Esophagus squamous epithelium (tissue), 4 donors: ENCODE measurements at regions not wholly inside any gene's neighbourhood (a gene's known extent, or its start where the extent isn't known, plus 50 kb on each side); places are given as distances from the start of the nearest gene placed in this dataset.
"Not testable (repeated sequence)": the region's sequence is repeated elsewhere in the genome, so short reads cannot be mapped to it uniquely, and the experiment has no call there.

ENCODE experiments used
- POLR2A ChIP-seq, 4 donors: fragments of 450-650 bp; IDR thresholded peaks; one replicate each; pipeline ENCODE4 v1.6.1; 2017; ENCODE audit warnings: antibody characterized with exemption in 4 of 4, mild to moderate bottlenecking in 4 of 4, moderate library complexity in 3 of 4
- TF ChIP-seq, protein P1 (sequence below), 6 experiments: fragments of 450-650 bp in 4 of 6; fragments of 200-600 bp in 2 of 6; sonication (generic) in 2 of 6; IDR thresholded peaks; one replicate each; pipeline ENCODE4 v1.5.1; 2016 to 2019; ENCODE audit warnings: antibody characterized with exemption in 6 of 6, mild to moderate bottlenecking in 4 of 6, moderate library complexity in 4 of 6

DNA sequence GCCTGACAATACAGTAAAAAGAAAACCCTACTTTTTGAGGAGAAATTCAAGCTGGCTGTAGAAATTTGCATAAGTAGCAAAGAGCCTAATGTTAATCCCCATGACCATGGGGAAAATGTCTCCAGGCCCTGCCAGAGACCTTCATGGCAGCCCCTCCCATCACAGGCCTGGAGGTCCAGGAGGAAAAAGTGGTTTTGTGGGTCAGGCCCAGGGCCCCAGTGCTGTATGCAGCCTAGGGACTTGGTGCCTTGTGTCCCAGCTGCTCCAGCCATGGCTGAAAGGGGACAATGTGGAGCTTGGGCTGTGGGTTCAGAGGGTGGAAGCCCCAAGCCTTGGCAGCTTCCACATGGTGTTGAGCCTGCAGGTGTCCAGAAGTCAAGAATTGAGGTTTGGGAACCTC is 813.2 kb downstream of the TMTC2 start:
- TF ChIP-seq, protein P1, sequence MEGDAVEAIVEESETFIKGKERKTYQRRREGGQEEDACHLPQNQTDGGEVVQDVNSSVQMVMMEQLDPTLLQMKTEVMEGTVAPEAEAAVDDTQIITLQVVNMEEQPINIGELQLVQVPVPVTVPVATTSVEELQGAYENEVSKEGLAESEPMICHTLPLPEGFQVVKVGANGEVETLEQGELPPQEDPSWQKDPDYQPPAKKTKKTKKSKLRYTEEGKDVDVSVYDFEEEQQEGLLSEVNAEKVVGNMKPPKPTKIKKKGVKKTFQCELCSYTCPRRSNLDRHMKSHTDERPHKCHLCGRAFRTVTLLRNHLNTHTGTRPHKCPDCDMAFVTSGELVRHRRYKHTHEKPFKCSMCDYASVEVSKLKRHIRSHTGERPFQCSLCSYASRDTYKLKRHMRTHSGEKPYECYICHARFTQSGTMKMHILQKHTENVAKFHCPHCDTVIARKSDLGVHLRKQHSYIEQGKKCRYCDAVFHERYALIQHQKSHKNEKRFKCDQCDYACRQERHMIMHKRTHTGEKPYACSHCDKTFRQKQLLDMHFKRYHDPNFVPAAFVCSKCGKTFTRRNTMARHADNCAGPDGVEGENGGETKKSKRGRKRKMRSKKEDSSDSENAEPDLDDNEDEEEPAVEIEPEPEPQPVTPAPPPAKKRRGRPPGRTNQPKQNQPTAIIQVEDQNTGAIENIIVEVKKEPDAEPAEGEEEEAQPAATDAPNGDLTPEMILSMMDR (IDR thresholded peaks at IDR 0.05), result not testable (repeated sequence)
- not testable (repeated sequence) for TF ChIP-seq POLR2A (IDR thresholded peaks at IDR 0.05)
